ENCODE measurements at regions not wholly inside any gene's neighbourhood (a gene's known extent, or its start where the extent isn't known, plus 50 kb on each side); places are given as distances from the start of the nearest gene placed in this dataset.
A peak's percentile ranks its signal among the peaks of the same experiment; 100 is the strongest.

- no peaks in the 10 kb centered on the region for H3F3A ChIP-seq (ENCODE audit: low read length, unreplicated experiment)
- H3K36me3 ChIP-seq (ENCODE audit: low read depth, low read length), result no peaks in the 10 kb centered on the region
- H3K9ac ChIP-seq (ENCODE audit: low read length), result no peak overlapping the region
- ChIA-PET POLR2A (ENCODE audit: unreplicated experiment) (no interaction called here), CTCF (no interaction called here)
- intact Hi-C loops (cut with micrococcal nuclease), result no loop called here
- peaks cover 39% of the 10 kb centered on the region for H3K4me1 ChIP-seq (ENCODE audit: insufficient read depth, low read length)
- H3K9me3 ChIP-seq (ENCODE audit: low read length), result no peaks in the 10 kb centered on the region
- H4K20me1 ChIP-seq (ENCODE audit: low read length), result no peaks in the 10 kb centered on the region; the same call in 1 of the 2 replicates
- H3K9me2 ChIP-seq (replicated peaks; ENCODE audit: low read length), result no peaks in the 10 kb centered on the region
- no peaks in the 10 kb centered on the region for H3K79me2 ChIP-seq (ENCODE audit: low read length)
- H3K4me2 ChIP-seq (ENCODE audit: low read length), result no peak overlapping the region
- BruUV-seq (replicated peaks), result no TSS peak
- no peak overlapping the region for H3K27ac ChIP-seq (ENCODE audit: low read length)
- no peak overlapping the region for H3K4me3 ChIP-seq (ENCODE audit: low read length)
- ATAC-seq (no peak), DNase-seq (peak; percentile 46)
- TF ChIP-seq CTCF (conservative IDR thresholded peaks at IDR 0.05; ENCODE audit: low read depth, low read length), result no peak
- TF ChIP-seq EZH2phosphoT487 (IDR thresholded peaks at IDR 0.05; ENCODE audit: borderline replicate concordance, low read length), result no peak
- TF ChIP-seq EZH2 (IDR thresholded peaks at IDR 0.05; ENCODE audit: low read length, unreplicated experiment), result no peak
- H3K27me3 ChIP-seq (ENCODE audit: low read length), result no peaks in the 10 kb centered on the region; the same call in 1 of the 2 replicates
- H2AFZ ChIP-seq (ENCODE audit: low read length), result no peak overlapping the region
Observed at GRCh38 chr17:73802314-73802713, 158.1 kb upstream of the SDK2 start.

DNA sequence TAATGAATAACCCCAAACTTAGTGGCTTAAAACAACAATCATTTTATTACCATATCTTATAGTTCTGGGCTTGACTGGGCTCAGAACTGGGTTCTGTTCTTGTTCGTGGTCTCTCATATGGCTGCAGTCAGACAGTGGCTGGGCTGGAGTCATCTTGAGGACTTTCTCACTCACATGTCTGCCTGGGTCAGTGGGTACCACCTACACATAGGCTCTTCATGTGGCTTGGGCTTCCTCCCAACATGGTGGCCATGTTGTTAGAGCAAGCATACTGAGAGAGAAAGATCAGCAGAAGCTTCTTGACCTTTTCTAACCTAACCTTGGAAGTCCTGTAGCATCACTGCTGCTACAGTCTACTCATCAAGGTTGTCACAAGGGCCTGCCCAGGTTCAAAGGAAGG is 158.6 kb upstream of the SDK2 start:
- ATAC-seq, result no peak
- Histone ChIP-seq H3K4me1 (ENCODE audit: insufficient read depth, low read length) (peaks cover 33% of the 10 kb centered on the region), H3F3A (ENCODE audit: low read length, unreplicated experiment) (no peaks in the 10 kb centered on the region), H3K36me3 (ENCODE audit: low read depth, low read length) (no peaks in the 10 kb centered on the region), H2AFZ (ENCODE audit: low read length) (no peak overlapping the region), H3K27ac (ENCODE audit: low read length) (no peak overlapping the region), H4K20me1 (ENCODE audit: low read length) (no peaks in the 10 kb centered on the region; the same call in 1 of the 2 replicates), H3K4me3 (ENCODE audit: low read length) (no peak overlapping the region), H3K9me3 (ENCODE audit: low read length) (no peaks in the 10 kb centered on the region), H3K79me2 (ENCODE audit: low read length) (no peaks in the 10 kb centered on the region), H3K4me2 (ENCODE audit: low read length) (no peak overlapping the region), H3K27me3 (ENCODE audit: low read length) (no peaks in the 10 kb centered on the region; the same call in 1 of the 2 replicates), H3K9me2 (replicated peaks; ENCODE audit: low read length) (no peaks in the 10 kb centered on the region), H3K9ac (ENCODE audit: low read length) (no peak overlapping the region)
- ChIA-PET POLR2A (ENCODE audit: unreplicated experiment) (no interaction called here), CTCF (no interaction called here)
- no TSS peak for BruUV-seq (replicated peaks)
- intact Hi-C loops (cut with micrococcal nuclease), result no loop called here
- DNase-seq, result no peak
- TF ChIP-seq CTCF (conservative IDR thresholded peaks at IDR 0.05; ENCODE audit: low read depth, low read length) (no peak), EZH2 (IDR thresholded peaks at IDR 0.05; ENCODE audit: low read length, unreplicated experiment) (no peak), EZH2phosphoT487 (IDR thresholded peaks at IDR 0.05; ENCODE audit: borderline replicate concordance, low read length) (no peak)

DNA sequence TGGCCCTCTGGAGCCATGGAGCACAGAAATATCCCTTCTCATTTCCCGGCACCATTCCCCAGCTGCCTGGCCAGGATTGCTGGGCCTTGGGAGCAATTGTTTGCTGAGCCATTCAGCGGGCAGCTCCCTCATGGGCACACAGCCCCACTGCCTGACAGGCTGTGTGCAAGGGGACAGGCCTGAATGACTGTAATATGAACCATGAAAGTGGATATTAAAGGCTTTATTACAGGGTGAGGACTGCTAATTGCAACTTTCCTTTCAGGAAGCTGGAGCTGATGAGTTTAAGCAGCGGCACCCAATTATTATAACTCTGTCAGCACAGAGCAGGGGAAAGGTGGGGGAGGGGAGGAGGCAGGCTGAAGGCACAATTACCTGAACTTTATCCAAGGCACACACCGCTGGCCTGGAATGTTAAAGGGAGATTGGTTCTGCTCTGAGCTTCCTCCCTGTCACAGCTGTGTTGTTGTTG is 159.8 kb upstream of the SDK2 start:
- CTCF ChIA-PET, result no interaction called here

More for the DNA sequence above, 159.8 kb upstream of the SDK2 start:
- no peaks in the 10 kb centered on the region for H4K20me1 ChIP-seq (ENCODE audit: low read length)
- no peak overlapping the region for H3K27ac ChIP-seq (ENCODE audit: low read length)
- no peak overlapping the region for H2AFZ ChIP-seq (ENCODE audit: low read length)
- H3K27me3 ChIP-seq (ENCODE audit: low read length), result no peaks in the 10 kb centered on the region; the same call in 1 of the 2 replicates
- BruUV-seq (replicated peaks), result no TSS peak
- ATAC-seq (no peak), DNase-seq (no peak)
- H3K9me3 ChIP-seq (ENCODE audit: low read length), result no peaks in the 10 kb centered on the region
- H3K4me1 ChIP-seq (ENCODE audit: insufficient read depth, low read length), result peaks cover 27% of the 10 kb centered on the region
- intact Hi-C loops (cut with micrococcal nuclease), result no loop called here
- H3K4me3 ChIP-seq (ENCODE audit: low read length), result no peak overlapping the region
- no peaks in the 10 kb centered on the region for H3F3A ChIP-seq (ENCODE audit: low read length, unreplicated experiment)
- H3K9ac ChIP-seq (ENCODE audit: low read length), result no peak overlapping the region
- H3K9me2 ChIP-seq (replicated peaks; ENCODE audit: low read length), result no peaks in the 10 kb centered on the region
- POLR2A ChIA-PET (ENCODE audit: unreplicated experiment), result no interaction called here
- H3K36me3 ChIP-seq (ENCODE audit: low read depth, low read length), result no peaks in the 10 kb centered on the region
- TF ChIP-seq EZH2 (IDR thresholded peaks at IDR 0.05; ENCODE audit: low read length, unreplicated experiment), result no peak
- no peak for TF ChIP-seq CTCF (conservative IDR thresholded peaks at IDR 0.05; ENCODE audit: low read depth, low read length)
- no peak for TF ChIP-seq EZH2phosphoT487 (IDR thresholded peaks at IDR 0.05; ENCODE audit: borderline replicate concordance, low read length)
- H3K4me2 ChIP-seq (ENCODE audit: low read length), result no peak overlapping the region
- no peaks in the 10 kb centered on the region for H3K79me2 ChIP-seq (ENCODE audit: low read length)

Data from PC-3 (cell line).